ENCODE measurements at regions not wholly inside any gene's neighbourhood (a gene's known extent, or its start where the extent isn't known, plus 50 kb on each side); places are given as distances from the start of the nearest gene placed in this dataset.

GRCh38 chr7:85456254-85456653 is 269.4 kb upstream of the SEMA3D start:
- H3K36me3 Mint-ChIP-seq (ENCODE audit: insufficient read depth): no peaks in the 10 kb centered on the region
- H3K4me1 Mint-ChIP-seq (ENCODE audit: low read depth): peaks cover 4% of the 10 kb centered on the region
- H3K9me3 Mint-ChIP-seq (ENCODE audit: low read depth): no peaks in the 10 kb centered on the region
- no peak for DNase-seq (ENCODE audit: low spot score, unreplicated experiment)
- no peak for TF ChIP-seq CTCF (IDR thresholded peaks at IDR 0.05; ENCODE audit: unreplicated experiment)
- no peaks in the 10 kb centered on the region for H3K27me3 Mint-ChIP-seq
- H3K27ac Mint-ChIP-seq: no peak overlapping the region
- H3K4me3 Mint-ChIP-seq (ENCODE audit: low read depth): no peak overlapping the region

- H3K27ac Mint-ChIP-seq: no peak overlapping the region
- H3K27me3 Mint-ChIP-seq: no peaks in the 10 kb centered on the region
- no peak for TF ChIP-seq CTCF (IDR thresholded peaks at IDR 0.05; ENCODE audit: unreplicated experiment)
- DNase-seq (ENCODE audit: low spot score, unreplicated experiment): no peak
- H3K4me1 Mint-ChIP-seq (ENCODE audit: low read depth): peaks cover 4% of the 10 kb centered on the region
- H3K4me3 Mint-ChIP-seq (ENCODE audit: low read depth): no peak overlapping the region
- H3K36me3 Mint-ChIP-seq (ENCODE audit: insufficient read depth): no peaks in the 10 kb centered on the region
- H3K9me3 Mint-ChIP-seq (ENCODE audit: low read depth): no peaks in the 10 kb centered on the region
These were observed 268.0 kb upstream of the SEMA3D start for GRCh38 chr7:85454904-85455303.

GRCh38 chr7:85452674-85453073 is 265.8 kb upstream of the SEMA3D start:
- TF ChIP-seq CTCF (IDR thresholded peaks at IDR 0.05; ENCODE audit: unreplicated experiment): no peak
- no peak for DNase-seq (ENCODE audit: low spot score, unreplicated experiment)
- H3K4me1 Mint-ChIP-seq (ENCODE audit: low read depth): peaks cover 4% of the 10 kb centered on the region
- H3K36me3 Mint-ChIP-seq (ENCODE audit: insufficient read depth): no peaks in the 10 kb centered on the region
- H3K27ac Mint-ChIP-seq: no peak overlapping the region
- no peak overlapping the region for H3K4me3 Mint-ChIP-seq (ENCODE audit: low read depth)
- no peaks in the 10 kb centered on the region for H3K27me3 Mint-ChIP-seq
- no peaks in the 10 kb centered on the region for H3K9me3 Mint-ChIP-seq (ENCODE audit: low read depth)

GRCh38 chr7:85449478-85449877 is 262.6 kb upstream of the SEMA3D start:
- Mint-ChIP-seq H3K4me1 (ENCODE audit: low read depth) (peaks cover under 1% of the 10 kb centered on the region), H3K27me3 (no peaks in the 10 kb centered on the region), H3K27ac (no peak overlapping the region)

GRCh38 chr7:85447004-85447403 is 260.1 kb upstream of the SEMA3D start:
- Mint-ChIP-seq H3K9me3 (ENCODE audit: low read depth) (no peaks in the 10 kb centered on the region), H3K27ac (no peak overlapping the region)

More at GRCh38 chr7:85449478-85449877, 262.6 kb upstream of the SEMA3D start:
- DNase-seq (ENCODE audit: low spot score, unreplicated experiment): no peak
- H3K9me3 Mint-ChIP-seq (ENCODE audit: low read depth): no peaks in the 10 kb centered on the region
- H3K36me3 Mint-ChIP-seq (ENCODE audit: insufficient read depth): no peaks in the 10 kb centered on the region
- TF ChIP-seq CTCF (IDR thresholded peaks at IDR 0.05; ENCODE audit: unreplicated experiment): no peak
- H3K4me3 Mint-ChIP-seq (ENCODE audit: low read depth): no peak overlapping the region

More at GRCh38 chr7:85447004-85447403, 260.1 kb upstream of the SEMA3D start:
- DNase-seq (ENCODE audit: low spot score, unreplicated experiment): no peak
- Mint-ChIP-seq H3K36me3 (ENCODE audit: insufficient read depth) (no peaks in the 10 kb centered on the region), H3K4me1 (ENCODE audit: low read depth) (no peaks in the 10 kb centered on the region), H3K27me3 (no peaks in the 10 kb centered on the region), H3K4me3 (ENCODE audit: low read depth) (no peak overlapping the region)
- no peak for TF ChIP-seq CTCF (IDR thresholded peaks at IDR 0.05; ENCODE audit: unreplicated experiment)
